ENCODE measurements at regions not wholly inside any gene's neighbourhood (a gene's known extent, or its start where the extent isn't known, plus 50 kb on each side); places are given as distances from the start of the nearest gene placed in this dataset.
"Not testable (repeated sequence)": the region's sequence is repeated elsewhere in the genome, so short reads cannot be mapped to it uniquely, and the experiment has no call there.

GRCh38 chr12:127589541-127589940 is 677.4 kb upstream of the TMEM132C start:
- no peak for DNase-seq

GRCh38 chr12:127590868-127591267 is 676.1 kb upstream of the TMEM132C start:
- no peak for DNase-seq

DNA sequence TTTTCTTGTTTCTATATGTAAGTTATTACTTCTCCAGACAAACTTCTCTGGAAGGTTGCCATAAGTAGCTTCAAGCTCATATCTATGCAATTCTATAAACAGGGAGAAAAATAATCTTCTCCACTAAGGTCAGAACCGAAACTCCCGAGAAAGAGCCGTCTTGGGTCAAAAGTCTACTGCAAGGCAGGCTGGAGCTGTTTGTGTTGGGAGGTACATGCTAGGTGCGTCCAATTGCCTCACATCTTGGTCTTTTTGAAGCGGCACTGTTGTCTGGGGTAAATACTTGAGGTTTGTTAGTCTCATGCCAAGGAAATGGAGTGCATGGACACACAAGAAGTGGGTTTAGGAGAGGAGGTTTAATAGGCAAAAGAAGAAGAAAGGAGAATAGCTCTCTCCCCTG is 674.7 kb upstream of the TMEM132C start:
- no peak for DNase-seq

DNA sequence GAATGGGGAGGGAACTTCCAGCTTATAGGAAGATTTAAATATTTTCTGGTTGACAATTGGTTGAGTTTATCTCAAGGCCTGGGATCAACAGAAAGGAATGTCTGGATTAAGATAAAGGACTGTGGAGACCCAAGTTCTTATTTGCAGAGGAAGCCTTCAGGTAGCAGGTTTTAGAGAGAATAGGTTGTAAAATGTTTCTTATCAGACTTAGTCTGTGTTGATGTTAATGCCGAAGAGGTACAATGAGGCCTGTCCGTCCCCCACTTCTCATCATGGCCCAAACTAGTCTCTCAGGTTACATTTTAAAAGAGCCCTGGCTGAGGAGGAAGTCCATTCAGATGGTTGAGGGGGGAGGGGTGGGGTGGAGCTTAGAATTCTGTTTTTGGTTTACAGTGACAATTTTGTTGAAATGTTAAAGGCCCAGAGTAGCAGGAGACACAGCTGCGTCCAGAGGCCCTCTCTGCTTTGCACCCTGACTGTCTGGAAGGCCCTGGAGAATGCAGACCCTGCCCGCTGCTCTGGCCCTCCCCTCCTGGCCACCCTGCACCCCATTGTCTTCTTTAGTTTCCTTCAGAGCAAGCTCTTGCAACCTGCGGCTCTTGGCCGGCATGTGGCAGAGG is 672.5 kb upstream of the TMEM132C start:
- DNase-seq: no peak

- no peak for DNase-seq
Observed at GRCh38 chr12:127595506-127595905, 671.5 kb upstream of the TMEM132C start.

DNA sequence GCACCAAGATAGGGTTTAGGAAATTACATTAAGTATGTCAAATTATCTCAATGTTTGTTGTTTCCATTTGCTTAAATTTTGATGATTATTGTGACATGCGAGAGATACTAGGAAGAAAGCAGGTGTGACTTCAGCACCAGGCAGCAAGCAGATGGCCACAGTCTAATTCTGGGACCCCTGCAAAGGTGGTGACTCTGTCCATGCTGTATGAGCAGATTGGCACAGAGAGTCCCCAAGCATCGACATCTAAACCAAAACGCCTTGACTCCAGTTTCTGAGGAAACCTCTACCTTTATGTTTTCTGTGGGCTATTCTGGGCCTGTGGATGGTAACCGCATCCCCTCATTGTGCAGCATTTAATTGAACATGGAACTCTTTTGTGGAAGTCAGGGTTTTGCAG is 670.1 kb upstream of the TMEM132C start:
- DNase-seq: no peak

DNA sequence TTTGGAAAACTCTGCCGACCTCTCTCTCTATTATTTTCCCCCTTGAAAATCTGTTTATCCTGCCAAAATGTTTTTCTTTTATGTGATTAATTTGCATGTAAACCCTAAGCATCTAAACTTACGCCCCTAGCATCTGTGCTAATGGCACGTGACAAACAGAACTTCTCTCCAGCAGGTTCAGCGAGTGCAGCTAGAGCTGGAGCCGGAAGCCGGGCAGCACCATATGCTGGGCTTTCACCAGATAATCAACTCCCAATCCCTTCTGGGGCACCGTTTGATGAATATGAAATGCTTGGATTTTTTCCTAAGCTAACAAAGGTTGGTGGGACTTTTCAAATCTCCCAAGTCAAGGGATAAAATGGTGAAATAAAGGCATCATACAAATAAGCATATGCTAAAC is 667.5 kb upstream of the TMEM132C start:
- no peak for DNase-seq

DNA sequence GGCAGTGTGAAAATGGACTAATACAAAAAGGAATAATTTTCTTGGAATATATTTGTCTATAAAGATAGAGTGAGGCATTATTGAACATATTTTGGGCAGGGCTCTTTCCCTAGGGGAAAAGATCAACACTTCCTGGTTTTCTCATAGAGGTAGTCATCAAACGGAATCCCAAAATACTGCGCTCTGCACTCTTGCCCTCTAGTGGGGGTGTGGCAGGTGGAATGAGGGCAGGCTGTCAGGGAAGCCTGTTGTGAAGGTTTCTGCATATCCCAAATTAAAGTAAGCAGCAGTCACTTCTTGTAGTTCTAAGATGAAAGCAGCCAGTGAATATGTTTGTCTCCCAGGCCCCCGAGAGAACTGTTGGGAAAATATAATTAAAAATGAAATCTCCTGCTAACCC is 666.8 kb upstream of the TMEM132C start:
- DNase-seq: no peak

DNA sequence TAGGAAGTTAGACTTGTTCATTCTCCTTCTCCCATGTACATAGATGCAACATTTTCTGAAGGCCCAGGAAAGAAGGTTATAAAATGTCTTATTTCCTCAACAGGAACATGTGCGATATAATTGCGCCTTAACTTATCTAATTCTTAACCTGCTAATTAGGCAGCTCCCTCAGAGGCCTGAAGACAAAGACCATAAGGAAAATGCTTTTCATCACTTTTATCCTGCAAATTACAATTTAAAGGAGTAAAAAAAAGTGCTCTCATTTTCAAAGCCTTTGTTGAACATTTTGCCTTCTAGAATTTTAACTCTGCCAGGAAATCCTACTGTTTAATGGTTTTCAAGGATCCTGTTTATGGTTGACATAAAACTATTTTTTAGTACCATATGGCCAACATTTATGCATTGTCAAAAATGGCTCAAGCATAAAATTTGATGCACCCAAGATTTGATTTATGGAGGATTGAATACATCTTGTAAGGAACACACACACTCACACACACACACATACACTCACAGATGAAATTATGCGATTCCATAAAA is 660.4 kb upstream of the TMEM132C start:
- DNase-seq: no peak

DNA sequence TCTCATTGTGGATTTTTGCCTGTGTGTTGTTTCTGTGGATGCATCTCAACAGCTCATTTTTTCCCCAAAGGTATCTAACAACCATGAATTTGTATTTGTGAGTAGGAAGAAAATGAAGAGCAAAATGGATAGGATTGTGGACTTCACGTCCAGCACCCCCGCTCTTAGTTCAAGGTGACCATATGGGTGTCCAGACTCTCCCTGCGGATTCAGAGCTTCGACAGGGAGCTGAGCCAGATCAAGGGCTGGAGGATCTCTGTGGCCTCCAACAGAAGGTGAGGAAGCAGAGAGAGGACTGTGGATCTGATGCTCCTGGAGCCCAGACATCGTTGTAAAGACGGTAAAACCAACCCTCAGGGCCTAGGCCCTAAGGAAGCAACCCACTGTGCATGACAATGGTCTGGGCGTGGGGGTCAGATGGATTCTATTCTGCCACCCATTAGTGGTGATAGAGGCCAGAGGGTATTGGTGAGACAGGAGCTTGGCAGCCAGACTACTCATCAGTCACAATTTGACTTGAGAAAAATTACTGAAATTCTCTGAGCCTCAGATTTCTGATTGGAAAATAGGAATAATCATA is 659.7 kb upstream of the TMEM132C start:
- no peak for DNase-seq

DNA sequence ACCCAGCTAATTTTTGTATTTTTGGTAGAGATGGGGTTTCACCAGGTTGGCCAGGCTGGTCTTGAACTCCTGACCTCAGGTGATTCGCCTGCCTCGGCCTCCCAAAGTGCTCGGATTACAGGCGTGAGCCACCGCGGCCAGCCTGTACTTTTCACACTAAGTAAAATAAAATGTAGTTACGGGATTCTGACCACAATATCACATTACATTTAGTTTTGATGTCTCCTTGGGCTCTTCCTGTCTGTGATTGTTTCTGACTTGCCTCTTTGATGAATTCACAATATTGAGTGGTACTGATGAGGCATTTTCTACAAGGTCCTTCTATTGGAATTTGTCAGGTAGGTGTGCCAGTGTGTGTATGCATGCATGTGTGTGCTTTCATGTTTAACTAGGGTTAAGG is 658.6 kb upstream of the TMEM132C start:
- DNase-seq: not testable (repeated sequence)

DNA sequence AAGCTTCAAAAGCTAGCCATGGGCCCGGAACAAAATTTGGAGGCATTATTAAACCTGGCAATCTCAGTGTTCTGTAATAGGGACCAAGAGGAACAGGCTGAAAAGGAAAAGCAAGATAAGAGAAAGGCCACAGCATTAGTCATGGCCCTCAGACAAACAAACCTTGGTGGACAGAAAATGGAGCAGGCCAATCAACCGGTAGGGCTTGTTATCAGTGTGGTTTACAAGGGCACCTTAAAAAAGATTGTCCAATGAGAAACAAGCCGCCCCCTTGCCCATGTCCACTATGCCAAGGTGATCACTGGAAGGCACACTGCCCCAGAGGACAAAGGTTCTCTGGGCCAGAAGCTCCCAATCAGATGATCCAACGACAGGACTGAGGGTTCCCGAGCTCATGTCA is 653.9 kb upstream of the TMEM132C start:
- DNase-seq: no peak

DNA sequence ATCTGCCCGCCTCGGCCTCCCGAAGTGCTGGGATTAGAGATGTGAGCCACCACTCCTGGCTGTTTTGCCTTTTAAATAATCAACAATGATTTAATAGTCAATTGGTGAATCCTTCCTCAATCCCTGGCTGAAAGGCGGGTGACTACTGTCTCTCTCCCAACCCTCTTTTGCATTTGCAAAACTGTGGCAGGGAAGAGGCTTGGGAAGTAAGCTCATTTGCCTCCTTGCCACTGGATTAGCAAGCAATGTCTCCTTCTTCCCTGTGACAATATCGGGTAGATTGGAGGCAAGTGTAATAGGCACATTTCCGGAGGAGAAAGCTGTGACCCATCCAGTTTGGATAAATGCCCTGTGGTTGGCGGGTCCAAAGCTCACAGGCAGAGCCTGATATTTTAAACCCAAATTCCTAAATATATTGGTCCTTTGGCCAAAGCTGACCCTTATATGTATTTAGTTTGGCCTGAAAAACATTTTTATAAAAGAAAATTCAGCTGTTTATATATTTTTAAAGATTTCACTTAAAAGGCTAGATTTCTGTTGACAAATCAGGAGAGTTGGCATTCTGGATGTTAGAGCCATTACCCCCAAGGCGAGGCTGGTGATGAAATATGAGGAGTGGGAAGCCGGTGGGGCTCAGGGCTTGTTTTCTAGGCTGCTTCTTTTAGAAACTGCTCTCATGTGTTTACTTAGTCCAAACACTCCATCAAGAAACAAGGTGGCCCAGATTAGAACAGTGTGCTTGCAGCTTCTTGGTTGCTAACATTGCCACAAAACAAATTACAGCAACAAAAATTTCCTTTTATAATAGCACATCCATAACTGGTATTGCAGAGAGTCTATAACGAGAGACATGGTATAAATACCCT is 646.9 kb upstream of the TMEM132C start:
- no peak for DNase-seq

- no peak for DNase-seq
Observed at GRCh38 chr12:127620735-127621355, 646.1 kb upstream of the TMEM132C start.

- no peak for DNase-seq
Observed at GRCh38 chr12:127621366-127621765, 645.6 kb upstream of the TMEM132C start.

- DNase-seq: no peak
Observed at GRCh38 chr12:127623362-127623761, 643.6 kb upstream of the TMEM132C start.

GRCh38 chr12:127625176-127625771 is 641.7 kb upstream of the TMEM132C start:
- no peak for DNase-seq

GRCh38 chr12:127628645-127629044 is 638.3 kb upstream of the TMEM132C start:
- DNase-seq: peak; percentile 26

DNA sequence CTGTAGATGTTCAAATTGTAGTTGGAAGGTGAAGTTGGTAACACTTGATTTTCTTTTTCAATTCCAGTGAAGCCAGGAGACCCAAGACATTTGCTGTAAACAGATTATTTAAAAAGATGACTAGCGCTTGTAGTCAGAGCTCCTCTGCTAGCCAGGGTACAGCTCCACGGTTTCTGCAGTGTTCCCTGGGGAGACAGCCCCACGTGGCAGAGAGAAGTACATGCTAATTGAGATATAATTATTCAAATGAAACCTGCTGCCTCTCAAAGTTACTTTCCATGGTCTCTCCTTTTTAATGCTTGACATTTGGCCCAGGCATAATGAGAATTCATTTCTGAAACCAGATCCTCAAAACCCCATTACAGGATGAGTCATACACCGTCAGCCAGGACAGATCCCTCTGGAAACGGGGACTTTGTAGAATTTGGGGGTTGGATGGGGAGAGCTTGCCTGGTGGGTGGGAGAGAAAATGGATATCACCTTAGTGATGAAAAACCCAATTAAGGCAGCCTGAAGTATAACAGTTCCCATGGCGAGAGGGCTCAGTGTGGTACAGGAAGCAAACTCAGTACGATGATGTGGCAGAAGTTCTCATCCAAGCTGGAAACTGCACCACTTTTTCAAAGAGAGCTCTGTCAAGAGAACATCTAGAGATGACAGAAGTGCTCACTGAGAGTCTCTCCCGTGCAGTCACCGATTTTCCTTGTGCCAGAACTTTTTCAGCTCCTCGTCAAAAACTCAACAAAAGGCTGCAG is 637.7 kb upstream of the TMEM132C start:
- DNase-seq: no peak

DNA sequence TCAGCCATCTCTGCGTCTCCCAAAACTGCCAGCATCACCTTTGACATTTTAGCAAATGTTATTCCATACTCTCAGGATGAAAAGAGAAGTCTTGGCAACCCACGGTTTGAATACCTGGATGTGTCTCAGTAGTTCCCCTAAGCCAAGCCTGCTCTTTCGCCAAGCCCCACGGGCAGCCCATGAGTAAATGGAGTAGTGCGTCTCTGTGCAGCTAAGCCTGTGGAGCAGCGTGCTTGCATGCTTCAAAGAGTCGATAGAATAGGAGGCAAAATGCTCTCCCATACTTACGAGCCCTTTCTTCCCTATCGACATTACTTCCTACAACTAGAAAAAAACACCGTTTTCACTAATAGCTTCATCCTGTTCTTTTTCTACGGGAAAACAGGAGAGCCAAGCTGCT is 634.5 kb upstream of the TMEM132C start:
- no peak for DNase-seq

GRCh38 chr12:127635838-127636237 is 631.1 kb upstream of the TMEM132C start:
- DNase-seq: no peak

- no peak for DNase-seq
Observed at GRCh38 chr12:127636882-127637281, 630.1 kb upstream of the TMEM132C start.

All from GOT3 (cell line).